ENCODE measurements at regions not wholly inside any gene's neighbourhood (a gene's known extent, or its start where the extent isn't known, plus 50 kb on each side); places are given as distances from the start of the nearest gene placed in this dataset.

GRCh38 chr11:39975091-39975490 is 1484.4 kb downstream of the LRRC4C start:
- FAIRE-seq, result no peak
- CTCF ChIA-PET, result interaction anchor here (0.6 kb wide), 1 partner anchor 456 kb away, joined by 3 read pairs; no protein-coding TSS in a partner anchor
- no peak overlapping the region for H2AFZ ChIP-seq (ENCODE audit: control insufficient read depth, low read depth, low read length)
- no peaks in the 10 kb centered on the region for H3K27me3 ChIP-seq (replicated peaks in 1 of 2; ENCODE audit: control insufficient read depth in 2 of 2, insufficient read depth in 2 of 2, low read length in 1 of 2)
- SMC1A ChIA-PET (ENCODE audit: uncharacterized antibody, unreplicated experiment), result no interaction called here
- RAD21 ChIA-PET (ENCODE audit: unreplicated experiment), result no interaction called here
- no peaks in the 10 kb centered on the region for H3K4me1 ChIP-seq (ENCODE audit: control insufficient read depth, insufficient read depth, low read length)
- ATAC-seq, result no peak
- H3K4me3 ChIP-seq, result no peak overlapping the region
- H3K36me3 ChIP-seq (ENCODE audit: control insufficient read depth in 2 of 2, insufficient read depth in 2 of 2, low read length in 1 of 2), result no peaks in the 10 kb centered on the region
- 64% methylated on average over 1 of the region's 1 CpG for WGBS (ENCODE audit: insufficient coverage, insufficient replicate concordance, low lambda C conversion rate, missing lambda C conversion rate)
- no peaks in the 10 kb centered on the region for H3K79me2 ChIP-seq (ENCODE audit: control insufficient read depth, insufficient read depth, low read length)
- intact Hi-C loops (cut with micrococcal nuclease; ENCODE audit: unreplicated experiment) (no loop called here), in situ Hi-C loops (cut with MboI) (no loop called here)
- no peaks in the 10 kb centered on the region for H3K9me3 ChIP-seq (replicated peaks; ENCODE audit: control insufficient read depth, insufficient read depth, low read length)
- POLR2A ChIA-PET, result no interaction called here
- no peak for DNase-seq (ENCODE audit: low read depth, low spot score)
- H3K27ac ChIP-seq (ENCODE audit: control insufficient read depth, insufficient read depth), result no peak overlapping the region
- no peak overlapping the region for H3K4me2 ChIP-seq (ENCODE audit: control insufficient read depth, insufficient read depth)
- TF ChIP-seq, protein P1, sequence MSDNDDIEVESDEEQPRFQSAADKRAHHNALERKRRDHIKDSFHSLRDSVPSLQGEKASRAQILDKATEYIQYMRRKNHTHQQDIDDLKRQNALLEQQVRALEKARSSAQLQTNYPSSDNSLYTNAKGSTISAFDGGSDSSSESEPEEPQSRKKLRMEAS (IDR thresholded peaks at IDR 0.05; ENCODE audit: low read depth, low read length), result no peak
- TF ChIP-seq ZNF592 (IDR thresholded peaks at IDR 0.05) (no peak), CHD2 (IDR thresholded peaks at IDR 0.05; ENCODE audit: borderline replicate concordance, low read depth, low read length) (no peak), BCL11A (IDR thresholded peaks at IDR 0.05; ENCODE audit: low read depth, low read length) (no peak), ZBED1 (IDR thresholded peaks at IDR 0.05; ENCODE audit: borderline replicate concordance) (no peak), SIX5 (IDR thresholded peaks at IDR 0.05; ENCODE audit: low read depth, low read length, severe bottlenecking) (no peak), RB1 (IDR thresholded peaks at IDR 0.05; ENCODE audit: borderline replicate concordance) (no peak), GABPA (IDR thresholded peaks at IDR 0.05; ENCODE audit: low read depth) (no peak)
- TF ChIP-seq, protein P2, sequence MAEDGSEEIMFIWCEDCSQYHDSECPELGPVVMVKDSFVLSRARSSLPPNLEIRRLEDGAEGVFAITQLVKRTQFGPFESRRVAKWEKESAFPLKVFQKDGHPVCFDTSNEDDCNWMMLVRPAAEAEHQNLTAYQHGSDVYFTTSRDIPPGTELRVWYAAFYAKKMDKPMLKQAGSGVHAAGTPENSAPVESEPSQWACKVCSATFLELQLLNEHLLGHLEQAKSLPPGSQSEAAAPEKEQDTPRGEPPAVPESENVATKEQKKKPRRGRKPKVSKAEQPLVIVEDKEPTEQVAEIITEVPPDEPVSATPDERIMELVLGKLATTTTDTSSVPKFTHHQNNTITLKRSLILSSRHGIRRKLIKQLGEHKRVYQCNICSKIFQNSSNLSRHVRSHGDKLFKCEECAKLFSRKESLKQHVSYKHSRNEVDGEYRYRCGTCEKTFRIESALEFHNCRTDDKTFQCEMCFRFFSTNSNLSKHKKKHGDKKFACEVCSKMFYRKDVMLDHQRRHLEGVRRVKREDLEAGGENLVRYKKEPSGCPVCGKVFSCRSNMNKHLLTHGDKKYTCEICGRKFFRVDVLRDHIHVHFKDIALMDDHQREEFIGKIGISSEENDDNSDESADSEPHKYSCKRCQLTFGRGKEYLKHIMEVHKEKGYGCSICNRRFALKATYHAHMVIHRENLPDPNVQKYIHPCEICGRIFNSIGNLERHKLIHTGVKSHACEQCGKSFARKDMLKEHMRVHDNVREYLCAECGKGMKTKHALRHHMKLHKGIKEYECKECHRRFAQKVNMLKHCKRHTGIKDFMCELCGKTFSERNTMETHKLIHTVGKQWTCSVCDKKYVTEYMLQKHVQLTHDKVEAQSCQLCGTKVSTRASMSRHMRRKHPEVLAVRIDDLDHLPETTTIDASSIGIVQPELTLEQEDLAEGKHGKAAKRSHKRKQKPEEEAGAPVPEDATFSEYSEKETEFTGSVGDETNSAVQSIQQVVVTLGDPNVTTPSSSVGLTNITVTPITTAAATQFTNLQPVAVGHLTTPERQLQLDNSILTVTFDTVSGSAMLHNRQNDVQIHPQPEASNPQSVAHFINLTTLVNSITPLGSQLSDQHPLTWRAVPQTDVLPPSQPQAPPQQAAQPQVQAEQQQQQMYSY (CRISPR knock-in tag; IDR thresholded peaks at IDR 0.05), result no peak
- TF ChIP-seq, protein P3, sequence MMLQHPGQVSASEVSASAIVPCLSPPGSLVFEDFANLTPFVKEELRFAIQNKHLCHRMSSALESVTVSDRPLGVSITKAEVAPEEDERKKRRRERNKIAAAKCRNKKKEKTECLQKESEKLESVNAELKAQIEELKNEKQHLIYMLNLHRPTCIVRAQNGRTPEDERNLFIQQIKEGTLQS (IDR thresholded peaks at IDR 0.05; ENCODE audit: borderline replicate concordance, extremely low read depth, low read depth, low read length), result no peak
- H3K9ac ChIP-seq (ENCODE audit: control insufficient read depth, insufficient read depth, low read length), result no peak overlapping the region
- H4K20me1 ChIP-seq (ENCODE audit: control insufficient read depth, insufficient read depth), result no peaks in the 10 kb centered on the region
- BruUV-seq (replicated peaks), result no TSS peak
